ENCODE measurements at regions not wholly inside any gene's neighbourhood (a gene's known extent, or its start where the extent isn't known, plus 50 kb on each side); places are given as distances from the start of the nearest gene placed in this dataset.
"Not testable (repeated sequence)": the region's sequence is repeated elsewhere in the genome, so short reads cannot be mapped to it uniquely, and the experiment has no call there.

- no peak for DNase-seq
Observed at GRCh38 chr2:3114406-3115185, 263.0 kb downstream of the EIPR1 start.

DNA sequence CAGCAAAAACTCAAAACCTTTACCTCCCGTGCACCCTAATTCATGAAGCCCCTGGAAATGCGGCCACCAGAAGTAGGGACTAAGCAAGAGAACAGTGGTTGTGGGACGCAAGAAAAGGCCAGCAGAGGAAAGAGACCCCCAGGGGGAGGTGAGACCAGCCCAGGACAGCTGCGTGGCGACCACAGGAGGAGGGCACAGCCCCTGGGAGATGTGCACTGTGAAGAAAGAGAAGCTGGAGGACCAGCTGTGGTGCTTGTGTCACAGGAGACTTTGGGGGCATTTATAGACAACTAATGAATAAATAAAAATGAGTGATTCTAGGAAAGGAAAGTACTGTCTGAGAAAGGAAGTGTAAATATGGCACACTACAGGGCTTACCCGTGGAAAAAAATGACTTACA is 263.8 kb downstream of the EIPR1 start:
- no peak for DNase-seq

DNA sequence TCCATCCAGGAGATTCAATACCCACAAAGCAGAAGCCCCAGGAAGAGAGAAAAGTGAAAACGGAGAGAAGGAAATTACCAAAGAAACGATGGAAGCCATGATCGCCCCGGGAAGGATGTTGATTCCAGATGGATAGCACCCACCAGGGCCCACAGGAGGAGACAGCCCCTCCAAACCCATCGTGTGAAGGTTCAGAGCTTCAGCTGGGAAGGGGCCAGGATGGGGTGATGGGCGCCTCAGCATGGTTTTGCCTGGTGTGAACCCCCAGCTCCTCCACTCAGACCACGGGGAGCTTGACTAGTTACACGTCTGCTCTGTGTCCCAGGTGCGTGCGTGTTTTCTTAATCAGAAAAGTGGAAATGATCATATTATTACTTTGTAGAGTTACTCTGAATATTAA is 264.5 kb downstream of the EIPR1 start:
- DNase-seq = no peak

DNA sequence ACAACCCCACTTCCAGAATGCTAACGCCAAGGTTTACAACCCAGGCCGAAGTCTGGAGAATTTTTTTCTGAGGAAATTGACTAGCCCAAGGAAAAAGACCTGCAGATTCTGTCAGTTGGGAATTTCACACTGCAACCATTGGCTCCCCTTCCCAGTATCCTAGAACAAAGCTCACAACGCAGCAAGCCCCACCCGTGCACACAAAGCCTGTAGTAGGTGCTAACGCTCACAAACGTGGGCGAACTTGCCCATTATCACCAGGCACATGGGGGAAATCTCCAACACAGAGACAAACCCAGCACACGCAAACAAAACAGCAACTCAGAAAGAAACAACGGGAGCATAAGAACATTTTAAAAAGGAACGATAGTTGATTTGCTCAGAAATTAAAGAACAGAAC is 265.1 kb downstream of the EIPR1 start:
- DNase-seq = no peak

GRCh38 chr2:3112131-3112530 is 265.5 kb downstream of the EIPR1 start:
- no peak for DNase-seq

- no peak for DNase-seq
Observed at GRCh38 chr2:3110994-3111666, 266.5 kb downstream of the EIPR1 start.

DNA sequence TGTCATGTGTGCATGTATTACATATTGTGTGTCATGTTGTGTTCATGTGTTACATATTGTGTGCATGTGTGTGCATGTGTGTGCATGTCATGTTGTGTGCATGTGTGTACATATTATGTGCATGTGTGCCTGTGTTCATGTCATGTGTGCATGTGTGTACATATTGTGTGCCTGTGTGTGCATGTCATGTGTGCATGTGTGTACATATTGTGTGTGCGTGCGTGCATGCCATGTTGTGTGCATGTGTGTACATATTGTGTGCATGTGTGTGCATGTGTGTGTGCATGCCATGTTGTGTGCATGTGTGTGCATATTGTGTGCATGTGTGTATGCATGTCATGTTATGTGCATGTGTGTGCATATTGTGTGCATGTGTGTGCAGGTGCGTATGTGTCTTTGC is 267.1 kb downstream of the EIPR1 start:
- DNase-seq = no peak

DNA sequence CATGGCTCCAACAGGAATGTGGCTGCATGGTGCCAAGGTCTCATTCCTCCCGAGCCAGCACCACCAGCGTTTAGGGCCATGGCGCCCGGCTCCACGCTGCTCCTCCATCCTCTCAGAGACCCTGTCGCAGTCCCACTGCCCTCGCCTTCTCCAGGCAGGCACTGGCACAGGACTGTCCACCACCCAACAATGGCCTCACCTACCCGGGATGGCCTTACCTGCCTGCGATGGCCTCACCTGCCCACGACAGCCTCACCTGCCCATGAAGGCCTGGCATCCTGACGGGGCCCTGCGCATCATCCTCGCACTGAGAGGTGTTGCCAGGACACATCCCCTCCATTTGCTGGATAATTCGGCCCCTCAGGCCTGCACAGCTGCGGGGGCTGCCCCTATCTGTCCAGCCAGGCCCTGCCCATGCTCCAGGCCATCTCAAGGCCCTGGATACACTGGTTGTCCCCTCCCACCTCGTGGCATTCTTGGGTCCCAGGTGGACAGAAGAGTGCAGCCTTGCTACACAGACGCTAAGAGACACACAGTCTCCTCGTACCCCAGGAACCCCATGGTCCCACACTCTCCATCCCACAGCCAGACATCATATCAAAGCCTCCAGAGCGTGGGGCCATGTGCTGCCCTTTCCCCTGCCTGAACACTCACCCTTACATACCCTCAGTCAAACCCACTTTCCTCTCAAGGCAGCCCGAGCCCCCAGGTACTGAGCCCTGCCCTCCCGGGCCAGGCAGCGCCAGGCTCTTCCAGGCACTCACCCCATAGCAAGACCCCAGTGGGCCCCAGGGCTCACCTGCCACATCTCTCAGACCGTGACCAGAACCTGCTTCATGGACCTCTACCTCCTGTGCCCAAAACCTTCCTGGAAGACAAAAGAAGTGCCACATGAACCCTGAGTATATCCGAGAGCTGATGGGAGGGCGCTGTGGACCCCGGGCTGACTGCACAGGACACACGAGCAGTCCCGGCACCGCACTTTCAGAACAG is 268.6 kb downstream of the EIPR1 start:
- no peak for DNase-seq

DNA sequence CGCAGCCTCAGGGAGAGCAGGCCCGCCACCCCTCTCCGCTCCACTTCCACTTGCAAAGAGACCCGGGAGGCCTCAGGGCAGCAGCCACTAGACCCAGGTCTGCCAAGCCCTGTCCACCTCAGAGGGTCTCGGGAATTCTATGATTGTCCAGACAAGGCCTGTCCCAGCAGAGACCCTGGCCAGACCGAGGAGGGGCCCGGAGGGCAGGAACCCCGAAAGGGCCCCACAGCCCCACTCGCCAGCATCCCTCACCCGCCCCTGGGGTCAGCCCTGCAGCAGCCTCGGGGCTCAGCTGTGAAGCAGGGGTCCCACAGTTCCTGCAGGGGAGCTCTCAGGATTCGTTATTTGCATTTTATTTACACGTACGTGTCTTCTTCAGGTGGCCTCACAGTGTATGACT is 269.5 kb downstream of the EIPR1 start:
- DNase-seq = no peak

GRCh38 chr2:3107567-3107966 is 270.1 kb downstream of the EIPR1 start:
- DNase-seq = no peak

GRCh38 chr2:3105814-3106569 is 271.6 kb downstream of the EIPR1 start:
- no peak for DNase-seq

DNA sequence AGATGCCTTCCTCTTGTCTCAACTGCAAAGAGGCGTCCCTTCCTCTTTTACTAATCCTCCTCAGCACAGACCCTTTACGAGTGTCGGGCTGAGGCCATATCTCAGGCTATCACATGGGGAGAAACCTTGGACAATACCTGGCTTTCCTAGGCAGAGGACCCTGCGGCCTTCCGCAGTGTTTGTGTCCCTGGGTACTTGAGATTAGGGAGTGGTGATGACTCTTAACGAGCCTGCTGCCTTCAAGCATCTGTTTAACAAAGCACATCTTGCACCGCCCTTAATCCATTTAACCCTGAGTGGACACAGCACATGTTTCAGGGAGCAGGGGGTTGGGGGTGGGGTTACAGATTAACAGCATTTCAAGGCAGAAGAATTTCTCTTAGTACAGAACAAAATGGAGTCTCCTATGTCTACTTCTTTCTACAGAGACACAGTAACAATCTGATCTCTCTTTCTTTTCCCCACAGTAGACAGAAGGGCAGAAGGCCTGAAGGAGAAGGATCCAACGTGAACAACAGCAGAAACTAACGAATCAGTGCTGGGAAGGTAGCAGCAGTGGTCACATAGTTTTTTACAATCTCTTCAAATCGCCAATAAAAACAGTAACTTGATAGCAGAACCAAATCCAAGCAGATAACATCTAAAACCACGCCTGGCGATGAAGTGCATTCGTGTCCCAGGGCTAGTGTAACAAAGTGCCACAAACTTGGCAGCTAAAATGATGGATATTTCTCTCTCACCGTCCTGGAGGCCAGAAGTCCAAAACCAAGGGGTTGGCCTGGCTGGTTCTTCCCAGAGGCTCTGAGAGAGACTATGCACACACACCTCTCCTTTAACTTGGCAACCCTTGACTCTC is 272.4 kb downstream of the EIPR1 start:
- not testable (repeated sequence) for DNase-seq

DNA sequence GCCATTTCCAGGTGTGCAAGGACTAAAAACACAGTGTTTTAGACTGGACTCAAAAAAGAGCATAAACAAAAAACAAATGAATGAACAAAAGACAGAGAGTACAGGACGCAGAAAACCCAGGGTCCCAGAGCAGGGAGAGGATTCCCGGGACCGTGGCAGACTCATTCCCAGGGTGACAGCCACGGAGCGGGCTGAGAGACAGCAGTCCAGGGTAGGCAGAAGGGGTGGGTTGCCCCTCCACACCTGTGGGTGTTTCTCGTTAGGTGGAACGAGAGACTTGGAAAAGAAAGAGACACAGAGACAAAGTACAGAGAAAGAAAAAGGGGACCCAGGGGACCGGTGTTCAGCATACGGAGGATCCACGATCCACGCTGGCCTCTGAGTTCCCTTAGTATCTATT is 273.4 kb downstream of the EIPR1 start:
- no peak for DNase-seq

DNA sequence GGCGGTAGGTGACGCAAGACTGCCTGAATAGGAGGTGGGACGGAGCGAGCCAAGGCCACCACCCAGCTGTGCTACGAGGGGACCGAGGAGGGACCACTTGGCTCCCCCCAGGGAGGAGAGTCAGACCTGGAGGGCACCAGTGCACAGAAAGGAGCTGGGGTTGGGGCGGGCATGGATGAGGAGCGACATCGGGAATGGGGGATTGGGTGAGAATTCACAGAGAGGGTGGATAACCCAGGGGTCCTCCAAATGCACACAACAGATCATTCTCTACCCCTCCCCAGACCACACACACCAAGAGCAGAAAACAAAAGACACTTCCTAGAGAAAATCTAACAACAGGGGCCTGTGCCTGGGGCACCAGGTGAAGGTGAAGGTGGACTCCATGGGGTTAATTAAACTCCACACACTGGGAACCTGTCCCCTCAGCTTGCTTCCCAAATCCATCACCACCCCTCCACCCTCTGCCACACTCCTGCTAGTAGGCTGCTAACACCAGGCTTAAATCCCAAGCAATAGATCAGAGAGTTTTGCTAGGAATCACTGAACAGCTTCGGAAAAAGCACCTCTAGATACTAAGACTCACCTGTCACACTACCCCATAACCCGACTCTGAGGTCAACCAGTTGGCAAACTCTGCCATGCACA is 274.6 kb downstream of the EIPR1 start:
- no peak for DNase-seq

GRCh38 chr2:3102081-3102921 is 275.3 kb downstream of the EIPR1 start:
- DNase-seq = no peak

DNA sequence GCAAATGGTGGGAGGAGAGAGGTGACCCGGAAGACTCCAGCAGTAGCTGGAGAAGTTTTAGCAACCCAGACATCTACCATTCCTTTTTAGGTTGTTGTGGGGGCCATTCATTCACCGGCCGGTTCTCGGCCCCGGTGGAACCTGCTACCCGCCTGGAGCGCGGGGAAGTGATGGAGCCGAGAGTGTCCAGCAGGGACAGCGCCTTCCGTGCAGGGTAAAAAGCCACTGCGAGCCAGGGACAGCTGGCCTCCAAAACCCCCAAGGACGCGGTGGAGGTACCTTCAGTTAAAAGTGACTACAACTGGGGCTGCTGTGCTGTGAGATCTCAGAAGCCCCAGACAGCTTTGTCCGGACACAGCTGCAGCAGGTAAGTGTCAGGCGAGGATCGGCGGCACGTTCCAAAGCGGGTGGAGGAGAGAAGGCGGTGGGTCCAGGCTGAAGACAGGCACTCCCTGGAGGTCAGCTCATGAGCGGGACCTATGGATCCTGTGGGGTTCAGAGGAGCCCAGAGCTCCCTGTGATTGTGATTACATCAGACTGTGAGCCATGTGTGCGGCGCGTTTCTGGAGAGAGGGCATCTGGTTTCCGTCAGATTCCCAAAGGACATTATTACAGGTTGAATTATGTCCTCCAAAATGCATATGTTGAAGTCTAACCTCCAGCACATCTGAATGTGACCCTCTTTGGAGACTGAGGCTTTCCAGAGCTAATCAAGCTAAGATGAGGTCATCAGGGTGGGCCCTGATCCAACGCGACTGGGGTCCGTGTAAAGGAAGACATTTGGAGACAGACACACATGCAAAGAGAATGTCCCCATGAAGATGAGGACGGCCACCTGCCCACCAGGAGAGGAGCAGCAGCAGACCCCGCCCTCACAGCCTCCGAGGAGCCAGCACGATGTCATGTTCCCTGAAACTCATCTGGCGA is 276.3 kb downstream of the EIPR1 start:
- no peak for DNase-seq

DNA sequence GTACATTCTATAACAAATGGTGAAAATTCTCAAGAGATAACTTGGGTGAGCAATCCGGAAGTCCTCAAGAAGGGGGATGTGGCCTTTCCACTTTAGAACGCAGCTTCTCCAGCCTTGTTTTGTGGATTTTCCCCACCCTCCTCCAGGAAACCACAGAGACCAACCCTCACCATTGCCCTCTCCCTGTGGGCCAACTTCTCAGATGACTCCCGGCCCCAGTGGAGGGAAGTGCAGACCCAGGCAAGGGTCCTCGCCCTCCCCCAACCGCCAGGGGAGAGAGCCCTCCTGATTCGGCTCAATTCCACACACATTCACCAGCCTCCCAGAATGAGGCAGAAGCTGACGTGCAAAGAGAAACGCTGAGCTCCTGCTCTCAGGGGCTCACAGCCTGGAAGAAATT is 277.2 kb downstream of the EIPR1 start:
- DNase-seq = no peak

DNA sequence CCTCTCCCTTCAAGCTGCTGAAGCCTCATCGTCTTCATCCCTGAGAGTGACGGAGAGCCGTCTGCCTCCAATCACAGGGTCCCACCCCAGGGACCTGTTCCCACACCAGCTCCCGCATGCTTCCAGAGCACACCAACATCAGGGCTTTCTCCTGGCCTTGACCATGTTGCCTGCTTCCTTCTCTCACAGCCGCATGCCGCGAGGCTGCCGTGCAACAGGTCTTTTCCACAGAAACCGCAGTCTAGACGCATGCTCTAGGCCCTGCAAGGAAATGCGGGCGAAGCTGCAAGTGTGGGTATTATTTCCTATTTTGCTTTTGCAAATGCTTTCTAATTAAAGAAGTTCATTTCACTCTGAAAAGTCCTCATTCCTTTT is 277.8 kb downstream of the EIPR1 start:
- no peak for DNase-seq
